GM12874 (cell line): ENCODE measurements at regions not wholly inside any gene's neighbourhood (a gene's known extent, or its start where the extent isn't known, plus 50 kb on each side); places are given as distances from the start of the nearest gene placed in this dataset.

Experiments used
- TF ChIP-seq, protein P1 (sequence below): IDR thresholded peaks from 2 replicates; pipeline ENCODE4 v1.5.1; 2011; ENCODE audit warnings: low read depth, mild to moderate bottlenecking, control low read depth, low read length, moderate library complexity; ENCODE audit not compliant: insufficient read depth

DNA sequence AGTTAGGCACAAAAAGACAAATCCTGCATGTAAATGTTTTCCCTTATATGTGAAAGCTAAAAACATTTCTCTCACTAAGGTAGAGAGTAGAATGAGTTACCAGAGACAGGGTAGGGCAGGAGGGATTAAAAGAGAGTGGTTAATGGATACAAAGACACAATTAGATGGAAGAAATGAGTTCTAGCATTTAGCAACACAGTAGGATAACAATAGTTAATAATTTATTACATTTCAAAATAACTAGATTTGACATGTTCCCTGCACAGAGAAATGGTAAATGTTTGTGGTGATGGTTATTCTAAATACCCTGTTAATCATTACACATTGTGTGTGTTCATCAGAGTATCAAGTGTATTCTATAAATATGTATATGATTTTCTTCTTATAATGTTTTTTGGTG, 1400.7 kb downstream of the OTOL1 start:
- TF ChIP-seq, protein P1, sequence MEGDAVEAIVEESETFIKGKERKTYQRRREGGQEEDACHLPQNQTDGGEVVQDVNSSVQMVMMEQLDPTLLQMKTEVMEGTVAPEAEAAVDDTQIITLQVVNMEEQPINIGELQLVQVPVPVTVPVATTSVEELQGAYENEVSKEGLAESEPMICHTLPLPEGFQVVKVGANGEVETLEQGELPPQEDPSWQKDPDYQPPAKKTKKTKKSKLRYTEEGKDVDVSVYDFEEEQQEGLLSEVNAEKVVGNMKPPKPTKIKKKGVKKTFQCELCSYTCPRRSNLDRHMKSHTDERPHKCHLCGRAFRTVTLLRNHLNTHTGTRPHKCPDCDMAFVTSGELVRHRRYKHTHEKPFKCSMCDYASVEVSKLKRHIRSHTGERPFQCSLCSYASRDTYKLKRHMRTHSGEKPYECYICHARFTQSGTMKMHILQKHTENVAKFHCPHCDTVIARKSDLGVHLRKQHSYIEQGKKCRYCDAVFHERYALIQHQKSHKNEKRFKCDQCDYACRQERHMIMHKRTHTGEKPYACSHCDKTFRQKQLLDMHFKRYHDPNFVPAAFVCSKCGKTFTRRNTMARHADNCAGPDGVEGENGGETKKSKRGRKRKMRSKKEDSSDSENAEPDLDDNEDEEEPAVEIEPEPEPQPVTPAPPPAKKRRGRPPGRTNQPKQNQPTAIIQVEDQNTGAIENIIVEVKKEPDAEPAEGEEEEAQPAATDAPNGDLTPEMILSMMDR: no peak

DNA sequence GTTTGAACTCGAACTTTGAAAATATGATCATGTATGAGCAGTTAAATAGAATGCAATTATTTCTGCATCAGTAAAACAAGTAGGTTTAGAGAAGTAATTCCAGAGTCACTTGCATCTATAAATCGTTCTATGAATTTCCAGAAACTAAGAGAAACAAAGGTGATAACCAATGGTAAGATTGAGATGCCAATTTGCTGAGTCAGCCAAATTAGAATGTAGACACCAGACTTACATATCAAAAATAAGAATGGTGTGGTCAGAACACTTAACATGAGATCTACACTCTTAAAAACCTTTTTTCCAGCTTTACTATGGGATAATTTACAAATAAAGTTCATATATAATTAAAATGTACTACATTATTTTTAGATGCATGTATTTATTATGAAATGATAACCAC, 1435.9 kb downstream of the OTOL1 start:
- TF ChIP-seq, protein P1: no peak

DNA sequence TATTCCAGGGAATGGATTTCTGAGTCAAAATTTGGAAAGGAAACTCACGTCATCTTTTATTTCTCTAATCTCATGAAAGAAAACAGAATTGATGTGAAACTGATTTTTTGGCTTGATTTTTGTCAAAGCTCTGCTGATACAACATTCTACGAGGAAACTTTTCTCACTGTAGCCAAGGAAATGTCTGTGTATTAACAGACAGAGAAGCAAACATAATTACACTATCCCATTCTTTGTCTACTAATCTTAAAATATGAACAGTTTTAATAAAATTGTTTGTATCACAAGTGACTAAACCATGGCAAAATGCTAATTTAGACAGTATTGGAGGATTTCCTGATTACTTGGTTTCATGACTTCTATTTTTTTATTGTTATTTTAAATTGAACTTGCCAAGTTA, 1437.0 kb downstream of the OTOL1 start:
- TF ChIP-seq, protein P1: no peak

DNA sequence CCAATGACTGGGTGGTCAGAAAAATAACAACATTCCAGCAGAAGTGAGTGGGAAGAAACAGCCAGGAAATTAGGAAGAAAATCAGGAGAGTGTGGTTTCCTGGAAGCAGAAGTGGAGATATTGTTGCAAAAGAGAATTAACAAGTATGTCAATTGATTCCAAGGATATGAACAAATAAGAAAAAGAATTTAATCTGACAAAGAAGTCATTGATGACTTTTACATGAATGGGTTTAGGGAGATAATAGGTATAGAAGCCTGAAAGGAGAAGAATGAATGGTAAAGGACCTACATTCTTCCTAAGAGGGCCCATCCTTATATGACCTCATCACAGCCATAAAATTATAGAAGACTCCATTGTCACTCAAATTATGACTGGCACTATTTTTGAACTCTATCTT, 1440.1 kb downstream of the OTOL1 start:
- TF ChIP-seq, protein P1: no peak

DNA sequence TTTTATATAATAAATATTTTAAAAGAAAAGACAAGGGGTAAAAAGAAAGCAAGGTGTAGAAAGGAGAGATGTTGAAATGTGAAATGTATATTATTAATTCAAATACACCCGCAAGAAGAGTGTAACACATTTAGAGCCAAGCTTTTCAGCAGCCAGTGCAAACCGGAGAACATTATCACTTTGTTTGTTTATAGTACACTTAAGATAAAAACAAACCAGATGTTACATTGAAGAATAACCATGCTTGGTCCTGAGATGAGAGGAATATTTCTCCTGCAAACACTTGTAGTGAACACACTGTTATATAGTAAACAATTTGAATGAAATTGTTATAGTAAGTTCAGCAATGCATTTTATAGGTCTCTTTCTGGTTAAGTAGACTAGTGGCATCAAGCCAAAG, 1441.5 kb downstream of the OTOL1 start:
- TF ChIP-seq, protein P1: no peak

DNA sequence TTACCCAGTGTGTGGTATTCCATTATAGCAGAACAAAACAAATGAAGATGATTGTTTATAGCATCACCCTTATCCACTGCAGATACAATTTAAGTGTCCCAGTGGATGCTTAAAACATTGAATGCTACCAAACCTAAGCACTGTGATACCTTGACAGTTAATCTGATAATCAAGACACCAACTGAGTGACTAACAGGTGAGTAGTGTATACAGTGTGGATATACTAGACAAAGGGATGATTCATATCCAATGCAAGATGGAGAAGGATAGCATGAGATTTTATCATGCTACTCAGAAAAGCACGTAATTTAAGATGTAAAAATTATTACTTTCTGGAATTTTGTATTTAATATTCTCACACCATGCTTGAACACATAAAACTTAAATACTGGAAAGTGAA, 1449.0 kb downstream of the OTOL1 start:
- TF ChIP-seq, protein P1: no peak

DNA sequence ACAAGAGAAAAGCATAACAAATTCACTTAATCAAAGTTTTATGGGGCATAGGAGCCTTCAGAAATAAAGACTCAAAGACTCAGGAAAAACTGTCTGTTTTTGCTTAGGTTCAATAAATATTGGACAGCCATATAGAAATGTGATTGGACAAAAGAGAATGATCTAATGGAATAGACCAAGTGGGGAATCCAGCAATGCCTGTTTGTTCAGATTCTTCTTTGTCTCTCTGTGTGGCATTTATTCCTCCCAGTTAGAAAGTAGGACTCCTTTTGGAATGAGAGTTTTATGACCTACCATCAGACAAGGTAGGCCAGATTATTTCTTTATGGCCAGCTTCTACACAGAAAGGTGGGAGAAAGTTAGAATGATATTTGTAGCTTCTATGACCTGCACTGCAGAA, 1460.1 kb downstream of the OTOL1 start:
- TF ChIP-seq, protein P1: no peak

DNA sequence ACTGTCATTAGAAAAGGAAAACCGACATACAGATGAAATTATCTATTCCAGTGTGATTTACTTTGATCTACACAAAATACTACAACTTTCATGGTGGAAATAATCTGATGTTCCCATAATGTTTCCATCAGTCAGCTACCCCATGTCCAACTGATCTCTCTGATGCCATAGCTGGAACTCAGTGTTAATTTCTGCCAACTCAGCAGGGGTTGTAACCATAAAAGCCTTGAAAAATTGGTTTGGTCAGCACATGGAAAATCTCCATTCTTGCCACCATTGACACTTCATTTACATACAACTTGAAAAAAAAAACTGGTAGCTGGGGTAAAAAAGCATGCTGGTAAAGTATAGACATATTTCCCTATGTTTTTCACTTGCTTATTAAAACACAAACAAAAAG, 1463.7 kb downstream of the OTOL1 start:
- TF ChIP-seq, protein P1: no peak
